HG03135 (cell line): ENCODE measurements at regions not wholly inside any gene's neighbourhood (a gene's known extent, or its start where the extent isn't known, plus 50 kb on each side); places are given as distances from the start of the nearest gene placed in this dataset.

Experiments used
- ATAC-seq: cut with Tn5 transposase; IDR thresholded peaks from one replicate; pipeline ENCODE4 v1.9.1; 2021; ENCODE audit warnings: mild to moderate bottlenecking, moderate library complexity; ENCODE audit not compliant: unreplicated experiment

DNA sequence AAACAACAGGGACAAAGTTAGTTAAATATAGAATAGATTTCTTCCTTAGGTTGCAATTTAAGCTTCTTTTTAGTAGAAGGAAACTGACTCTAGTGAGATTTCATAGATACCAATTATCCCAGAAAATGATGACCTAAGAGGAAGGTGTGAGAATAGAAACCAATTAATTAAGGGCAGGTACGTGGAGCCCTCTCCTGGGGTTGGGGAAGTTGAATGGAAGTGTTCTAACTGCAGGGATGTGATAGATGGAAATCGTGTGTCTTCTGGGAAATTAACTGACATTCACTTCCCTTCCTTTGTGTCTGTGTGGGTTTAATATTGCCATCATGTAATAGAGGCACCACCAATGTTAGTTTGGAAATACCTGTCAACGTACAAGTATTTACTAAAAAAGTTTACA, 204.1 kb upstream of the ANK2 start:
- ATAC-seq, result no peak

- no peak for ATAC-seq
These were observed 202.4 kb upstream of the ANK2 start for GRCh38 chr4:112847045-112847444.

DNA sequence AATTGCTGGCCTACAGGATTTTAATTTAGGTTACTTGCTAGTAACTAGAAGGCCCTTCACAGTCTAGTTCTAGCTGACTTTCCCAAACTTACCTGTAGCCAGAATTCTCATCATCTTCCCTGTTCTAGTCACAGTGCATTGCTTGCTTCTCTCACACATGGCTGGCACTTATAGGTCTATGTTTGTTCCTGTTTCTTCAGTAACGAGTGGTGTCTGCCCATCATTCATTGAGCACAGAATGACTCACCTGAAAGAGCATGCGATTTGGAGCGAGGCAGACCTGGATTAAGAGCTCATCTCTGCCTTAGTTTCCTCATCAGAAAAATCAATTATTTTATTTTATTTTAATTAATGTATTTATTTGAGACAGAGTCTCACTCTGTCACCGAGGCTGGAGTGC, 201.7 kb upstream of the ANK2 start:
- ATAC-seq, result no peak

- ATAC-seq, result no peak
These were observed 200.5 kb upstream of the ANK2 start for GRCh38 chr4:112848911-112849310.

DNA sequence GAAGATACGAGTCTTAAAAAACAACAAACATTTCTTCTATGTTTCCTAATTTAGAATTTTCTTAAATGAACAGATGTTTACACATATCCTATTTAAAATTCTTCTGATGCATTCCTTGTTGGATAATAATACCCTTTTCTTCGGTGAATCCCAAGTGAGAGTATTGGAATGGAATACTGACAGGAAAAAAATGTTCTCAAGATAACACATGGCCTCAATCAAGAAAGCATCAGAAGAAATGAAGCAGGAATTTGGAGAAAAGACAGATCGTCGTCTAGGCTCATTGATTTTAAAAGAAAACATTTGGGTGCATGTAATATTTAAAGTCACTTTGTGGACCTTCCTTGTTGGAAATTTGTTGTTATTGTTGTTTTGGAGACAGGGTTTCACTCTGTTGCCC, 196.9 kb upstream of the ANK2 start:
- ATAC-seq, result no peak

GRCh38 chr4:112853662-112854256, 195.7 kb upstream of the ANK2 start:
- ATAC-seq, result no peak

GRCh38 chr4:112854420-112854819, 195.0 kb upstream of the ANK2 start:
- ATAC-seq, result no peak

- ATAC-seq, result no peak
These were observed 194.4 kb upstream of the ANK2 start for GRCh38 chr4:112855058-112855457.

DNA sequence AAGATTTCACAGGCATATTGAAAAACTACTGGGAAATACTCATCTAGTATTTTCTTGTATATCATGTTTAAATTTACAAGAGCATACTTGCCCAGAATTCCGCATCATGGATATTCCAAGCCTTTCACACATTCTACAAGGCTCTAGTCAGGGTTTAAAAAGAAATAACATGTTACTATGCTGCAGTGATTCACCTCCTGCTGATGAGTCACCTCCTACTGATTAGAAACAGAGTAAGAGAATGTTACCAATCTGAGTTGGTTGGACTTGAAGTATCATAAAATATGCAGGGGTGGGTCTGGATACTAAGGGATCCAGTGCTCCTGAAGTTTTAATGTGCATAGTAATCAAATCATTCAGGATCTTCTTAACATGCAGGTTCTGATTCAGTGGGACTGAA, 192.0 kb upstream of the ANK2 start:
- no peak for ATAC-seq

DNA sequence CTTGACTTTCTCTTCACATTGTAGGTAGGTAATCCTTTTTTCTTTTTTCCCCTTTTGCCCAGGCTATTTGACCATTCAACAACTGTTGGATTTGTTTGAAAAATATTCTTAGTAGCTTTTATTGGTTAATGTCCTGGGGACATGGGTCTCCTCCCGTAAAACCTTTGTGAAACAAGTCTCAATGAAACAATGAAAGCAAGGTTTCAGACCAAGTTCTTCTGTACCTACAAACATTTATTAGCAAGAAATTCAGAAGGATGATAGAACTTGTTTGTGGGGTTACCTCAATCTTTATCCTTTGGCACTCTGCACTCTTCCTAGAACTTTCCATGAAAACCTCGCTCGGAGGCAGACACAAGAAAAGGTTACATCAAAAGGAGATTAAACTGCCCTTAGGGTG, 190.7 kb upstream of the ANK2 start:
- no peak for ATAC-seq

DNA sequence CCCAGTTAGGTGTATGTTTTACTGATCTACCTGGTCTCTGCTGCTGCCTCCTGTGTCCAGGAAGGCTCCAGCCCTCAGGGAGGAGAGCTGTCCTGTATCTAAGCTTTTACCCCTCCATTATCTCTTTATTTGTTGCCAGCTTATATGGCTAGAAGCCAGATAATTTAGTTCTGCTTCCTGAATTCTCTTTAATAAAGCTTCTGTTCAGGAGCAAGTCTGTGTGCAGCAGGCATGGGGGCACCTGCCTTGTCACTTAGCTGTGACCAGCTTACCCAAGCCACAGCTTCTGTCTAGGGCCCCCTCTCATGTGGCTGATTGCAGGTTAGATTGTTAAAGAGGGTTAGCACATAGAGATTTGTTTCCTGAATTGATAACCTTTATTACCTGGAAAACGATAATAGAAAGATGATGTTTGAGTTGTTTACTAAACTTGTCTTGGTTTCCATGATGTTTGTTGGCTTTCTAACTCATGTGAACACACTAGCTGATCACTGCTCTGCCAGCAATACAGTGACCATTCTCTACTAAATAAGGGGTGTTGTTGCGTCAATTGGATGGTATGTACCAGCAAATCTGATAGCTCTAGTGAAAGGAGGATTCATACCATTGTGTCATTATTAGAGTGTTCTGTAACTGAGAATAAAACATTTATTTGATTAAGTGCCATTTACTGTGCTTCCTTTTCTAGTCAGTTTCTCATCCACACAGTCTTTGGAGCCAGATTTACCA, 189.8 kb upstream of the ANK2 start:
- ATAC-seq, result no peak

DNA sequence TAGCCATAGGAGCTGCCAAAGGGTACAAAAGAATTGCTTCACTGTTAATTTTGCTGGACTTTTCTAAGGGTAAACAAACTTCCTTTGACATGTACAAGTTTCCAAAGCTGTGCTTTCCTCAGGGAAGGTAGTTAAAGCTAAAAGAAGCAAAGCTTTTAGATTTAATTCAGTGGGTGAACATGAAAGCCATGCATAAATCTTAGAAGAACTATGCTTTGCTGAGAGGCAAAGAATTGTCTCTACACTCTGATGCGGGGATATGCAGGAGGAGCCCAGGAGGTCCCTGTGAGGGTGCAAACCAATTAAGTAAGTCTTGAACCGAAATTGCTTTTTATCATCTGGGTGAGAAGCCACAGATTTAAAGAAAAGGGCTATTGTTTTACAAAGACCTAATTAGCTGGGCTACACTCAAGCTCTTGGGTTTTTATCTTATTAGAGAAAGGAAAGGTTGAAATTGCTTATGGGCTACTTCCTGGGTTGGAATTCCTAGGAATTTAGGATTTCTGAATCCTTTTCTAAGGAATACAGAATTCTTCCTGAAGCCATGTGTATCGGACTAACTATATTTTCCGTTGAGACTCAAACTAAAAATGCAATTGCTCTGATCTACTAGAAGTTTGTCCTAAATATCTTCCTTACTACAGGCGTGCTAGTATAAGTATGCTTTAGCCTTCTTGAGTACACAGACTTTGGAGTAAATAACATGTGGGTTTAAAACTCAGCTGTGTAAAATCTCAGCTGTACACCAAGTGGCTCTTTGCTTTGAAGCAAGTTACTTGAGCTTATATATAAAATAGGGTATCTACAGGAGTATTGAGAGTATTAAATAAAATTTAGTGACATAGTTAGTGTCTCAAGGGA, 188.4 kb upstream of the ANK2 start:
- no peak for ATAC-seq

DNA sequence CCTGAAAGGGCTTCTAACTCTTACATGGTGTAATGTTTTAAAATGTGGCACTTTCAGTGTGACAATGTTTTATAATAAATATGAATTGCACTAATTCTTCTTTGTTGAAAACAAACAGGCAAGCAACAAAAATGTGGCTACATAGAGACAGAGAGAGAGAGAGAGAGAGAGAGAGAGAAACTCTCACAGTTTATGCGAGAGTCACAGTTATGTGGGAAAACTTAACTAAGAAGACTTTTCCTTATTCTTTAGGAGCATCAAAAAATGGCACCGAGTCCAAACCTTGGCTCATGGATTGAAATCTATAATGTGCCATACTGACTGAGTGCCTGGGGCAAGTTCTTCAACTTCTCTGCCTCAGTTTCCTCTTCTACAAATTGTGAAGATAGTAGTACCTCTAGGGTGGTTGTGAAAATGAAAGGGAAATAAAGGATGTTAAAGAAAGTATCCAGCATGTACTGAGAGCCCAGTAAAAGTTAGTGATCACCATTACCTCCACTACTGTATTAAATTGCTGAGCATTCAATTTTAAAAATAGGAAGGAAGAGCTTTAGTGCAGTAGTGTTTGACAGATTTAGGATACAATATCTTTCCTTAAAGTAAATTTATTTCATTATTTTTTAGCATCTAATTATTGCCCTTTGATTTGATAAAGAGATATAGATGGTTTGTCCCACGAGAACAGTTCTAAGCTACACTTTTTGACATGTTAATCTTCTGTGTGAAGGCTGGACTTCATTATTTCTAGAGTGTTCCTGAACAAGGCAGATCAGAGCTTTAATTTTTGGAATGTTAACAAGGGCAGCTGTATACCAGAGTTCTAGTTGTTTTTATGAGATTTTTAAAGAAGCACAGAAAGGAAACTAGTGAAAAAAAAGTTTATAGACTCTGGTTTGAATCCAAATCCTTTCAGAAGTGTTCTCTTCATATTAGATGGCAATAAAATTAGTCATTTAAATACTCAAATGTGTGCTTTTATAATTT, 187.5 kb upstream of the ANK2 start:
- no peak for ATAC-seq

DNA sequence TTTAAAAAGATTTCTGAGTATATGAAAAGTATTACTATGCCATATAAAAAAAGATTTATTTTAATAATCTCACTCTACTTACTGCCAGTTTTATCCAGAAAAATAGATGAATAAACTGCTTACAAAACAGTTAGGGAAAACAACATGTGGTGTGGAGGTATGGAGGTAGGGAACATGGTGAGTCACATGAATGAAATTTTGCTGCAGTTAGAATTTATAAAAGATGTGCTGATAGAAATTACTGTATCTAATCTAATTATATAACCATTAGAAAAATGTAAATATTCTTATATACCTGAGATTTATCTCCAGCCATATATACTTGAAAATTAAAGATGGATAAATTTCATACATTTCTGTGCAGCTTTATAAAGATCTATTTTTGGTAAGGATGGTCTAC, 184.0 kb upstream of the ANK2 start:
- ATAC-seq, result no peak

GRCh38 chr4:112876316-112876715, 173.1 kb upstream of the ANK2 start:
- no peak for ATAC-seq

GRCh38 chr4:112881842-112882241, 167.6 kb upstream of the ANK2 start:
- ATAC-seq, result no peak

DNA sequence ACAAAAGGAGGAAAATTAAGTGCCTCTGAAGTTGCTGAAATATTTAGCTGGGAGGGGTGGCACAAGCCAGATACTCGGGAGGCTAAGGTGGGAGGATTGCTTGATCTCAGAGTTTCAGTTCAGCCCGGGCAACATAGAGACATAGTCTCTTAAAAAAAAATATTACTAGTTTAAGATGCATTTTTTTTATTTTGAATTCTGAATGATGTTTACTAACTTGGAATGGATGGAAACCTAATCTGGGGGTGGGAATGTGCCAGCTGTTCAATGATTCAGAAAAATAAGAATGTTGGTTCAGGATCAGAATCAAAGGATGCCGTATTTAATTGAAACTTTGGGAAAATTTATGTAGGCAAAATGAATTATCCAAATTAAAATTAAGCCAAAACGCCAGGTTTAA, 167.2 kb upstream of the ANK2 start:
- ATAC-seq, result no peak

- ATAC-seq, result no peak
These were observed 165.0 kb upstream of the ANK2 start for GRCh38 chr4:112884406-112884805.

- no peak for ATAC-seq
These were observed 163.6 kb upstream of the ANK2 start for GRCh38 chr4:112885897-112886296.

DNA sequence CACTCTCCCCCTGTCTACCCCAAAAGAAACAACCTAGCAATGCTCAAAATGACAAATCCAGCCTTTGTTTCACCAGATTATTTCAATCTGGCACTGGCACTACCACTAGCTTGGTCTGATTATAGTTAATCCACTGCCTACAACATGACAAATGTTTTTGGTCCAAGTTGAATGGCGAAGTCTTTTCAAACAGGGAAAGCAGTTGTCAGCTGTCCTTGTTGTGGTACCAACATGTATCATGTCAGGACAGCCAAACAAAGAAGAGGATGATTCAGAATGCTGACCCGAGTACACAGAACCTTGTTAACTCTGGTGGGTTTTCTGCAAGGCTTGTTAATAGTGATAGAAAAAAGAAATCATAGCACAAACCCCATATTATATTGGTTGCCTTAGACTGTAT, 160.8 kb upstream of the ANK2 start:
- ATAC-seq, result no peak

GRCh38 chr4:112889199-112889598, 160.3 kb upstream of the ANK2 start:
- ATAC-seq, result no peak
